ENCODE measurements at regions not wholly inside any gene's neighbourhood (a gene's known extent, or its start where the extent isn't known, plus 50 kb on each side); places are given as distances from the start of the nearest gene placed in this dataset.

DNA sequence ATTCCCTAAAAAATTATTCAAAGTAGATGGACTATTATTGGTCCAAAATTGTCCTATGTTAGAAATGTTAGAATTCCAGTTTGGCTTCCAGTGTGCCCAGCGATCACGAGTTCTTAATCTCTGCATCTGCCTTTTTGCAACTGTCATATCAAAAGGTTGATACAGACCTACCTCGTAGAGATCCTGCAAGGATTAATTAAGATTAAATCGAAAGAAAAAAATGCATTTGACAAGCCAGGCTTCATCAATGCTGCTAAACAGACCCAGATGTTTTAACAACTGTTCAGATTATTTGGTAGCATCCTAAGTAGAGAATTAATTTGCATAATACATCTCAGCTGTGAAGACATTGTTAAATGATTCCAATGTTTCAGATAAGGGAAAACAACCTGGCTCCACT, 336.5 kb downstream of the CRPPA start:
- no peak for DNase-seq

DNA sequence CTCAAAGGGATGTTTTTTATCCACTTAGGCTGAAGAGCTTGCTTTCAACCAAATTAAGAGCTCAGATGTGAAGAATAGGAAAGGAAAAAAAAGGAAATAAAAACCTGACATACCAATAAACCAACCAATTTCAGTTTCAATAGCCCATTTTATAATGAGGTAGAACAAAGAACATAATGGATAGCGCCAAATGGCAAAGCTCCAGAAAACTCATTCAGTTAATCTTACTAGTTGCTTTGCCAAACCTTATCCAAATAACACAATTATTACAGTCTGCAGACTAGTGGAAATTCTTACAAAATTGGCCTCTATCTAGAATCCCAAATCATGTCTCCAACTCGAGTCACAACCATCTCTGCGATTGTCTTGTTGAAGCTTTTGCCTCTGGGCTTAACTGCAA, 337.0 kb downstream of the CRPPA start:
- DNase-seq: no peak

DNA sequence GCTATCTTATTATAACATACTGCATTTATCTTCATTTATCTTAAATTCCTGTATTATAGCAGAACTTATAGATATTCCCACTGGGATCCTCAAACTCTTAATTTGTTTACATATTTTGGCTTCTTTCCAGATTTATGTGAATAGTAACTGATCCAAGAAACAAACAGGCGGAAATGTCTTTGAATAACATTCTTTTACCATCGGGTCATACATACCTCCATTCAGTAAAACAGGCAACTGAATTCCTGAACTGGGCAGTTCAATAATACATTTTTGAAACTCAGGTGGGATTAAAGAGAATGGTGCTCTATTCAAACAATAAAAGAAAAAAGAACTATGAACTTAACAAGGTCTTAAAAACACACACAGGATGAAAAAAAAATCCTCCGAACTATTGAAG, 337.4 kb downstream of the CRPPA start:
- DNase-seq: no peak

DNA sequence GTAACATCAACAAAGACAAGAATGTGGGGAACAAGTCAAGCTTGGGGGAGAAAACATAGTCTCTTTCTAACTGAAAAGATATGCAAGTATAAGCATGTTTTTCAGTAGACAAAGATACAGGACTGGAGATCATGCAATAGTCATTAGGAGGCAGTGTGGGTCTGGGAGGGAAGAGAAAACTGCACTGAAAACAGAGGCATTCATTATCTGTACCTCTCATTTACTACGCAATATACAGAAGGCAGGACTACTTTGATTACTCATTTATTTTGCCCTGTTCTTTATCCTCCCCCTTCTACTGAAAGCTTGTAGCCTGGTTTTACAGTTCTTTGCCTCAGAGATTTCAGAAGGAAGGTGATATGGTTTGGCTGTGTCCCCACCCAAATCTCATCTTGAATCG, 341.2 kb downstream of the CRPPA start:
- DNase-seq: no peak

DNA sequence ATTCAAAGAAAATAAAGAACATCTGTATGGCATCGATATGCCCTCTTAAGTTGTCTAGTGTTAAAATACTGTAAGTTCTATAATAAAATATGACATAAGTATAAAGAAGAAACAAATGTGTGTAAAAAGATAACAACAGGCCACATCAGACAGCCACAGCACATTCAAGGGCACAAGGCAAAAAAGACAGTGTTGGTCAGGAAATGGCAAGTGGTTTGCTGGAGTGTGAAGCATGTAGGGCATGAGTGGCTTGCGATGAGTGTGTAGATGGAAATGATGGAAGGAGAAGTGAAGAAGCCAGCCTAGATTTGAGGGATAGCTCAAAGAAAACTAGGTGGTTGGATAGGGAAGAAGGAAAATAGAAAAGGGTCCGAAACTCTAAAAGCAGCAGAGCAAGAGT, 341.6 kb downstream of the CRPPA start:
- no peak for DNase-seq

DNA sequence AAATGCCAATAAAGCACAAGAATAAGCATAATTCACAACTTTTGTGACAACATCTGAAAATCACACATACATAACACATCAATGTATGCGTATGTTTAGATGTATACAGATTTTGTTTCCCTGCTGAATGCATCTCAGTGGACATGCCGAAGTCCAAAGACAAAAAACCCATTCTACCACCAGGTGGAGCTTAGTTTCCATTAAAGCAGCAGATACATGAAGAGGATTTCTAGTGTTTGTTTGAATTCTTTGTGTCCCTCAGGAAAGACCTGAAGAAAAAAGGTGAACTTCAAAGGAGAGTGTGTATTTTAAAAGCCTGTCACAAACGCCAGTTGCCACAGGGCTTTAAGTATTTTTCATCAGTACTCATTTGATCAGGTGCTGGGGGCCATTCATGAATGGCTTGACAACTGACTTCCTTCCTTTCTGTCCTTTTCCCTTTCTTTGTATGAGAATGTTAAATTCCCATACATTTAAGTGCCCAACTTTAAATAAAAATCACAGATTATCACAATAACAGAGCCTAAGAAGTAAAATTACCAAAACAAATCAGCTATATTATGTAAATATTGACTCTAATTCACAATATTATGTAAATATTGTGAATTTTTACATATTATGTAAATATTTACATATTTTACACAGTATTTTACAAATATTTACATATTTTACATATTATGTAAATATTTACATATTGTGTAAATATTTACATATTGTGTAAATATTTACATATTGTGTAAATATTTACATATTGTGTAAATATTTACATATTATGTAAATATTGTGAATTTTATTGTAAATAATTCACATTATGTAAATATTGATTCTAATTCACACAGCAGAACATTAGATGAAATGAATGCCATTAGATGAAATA, 343.0 kb downstream of the CRPPA start:
- DNase-seq: no peak

DNA sequence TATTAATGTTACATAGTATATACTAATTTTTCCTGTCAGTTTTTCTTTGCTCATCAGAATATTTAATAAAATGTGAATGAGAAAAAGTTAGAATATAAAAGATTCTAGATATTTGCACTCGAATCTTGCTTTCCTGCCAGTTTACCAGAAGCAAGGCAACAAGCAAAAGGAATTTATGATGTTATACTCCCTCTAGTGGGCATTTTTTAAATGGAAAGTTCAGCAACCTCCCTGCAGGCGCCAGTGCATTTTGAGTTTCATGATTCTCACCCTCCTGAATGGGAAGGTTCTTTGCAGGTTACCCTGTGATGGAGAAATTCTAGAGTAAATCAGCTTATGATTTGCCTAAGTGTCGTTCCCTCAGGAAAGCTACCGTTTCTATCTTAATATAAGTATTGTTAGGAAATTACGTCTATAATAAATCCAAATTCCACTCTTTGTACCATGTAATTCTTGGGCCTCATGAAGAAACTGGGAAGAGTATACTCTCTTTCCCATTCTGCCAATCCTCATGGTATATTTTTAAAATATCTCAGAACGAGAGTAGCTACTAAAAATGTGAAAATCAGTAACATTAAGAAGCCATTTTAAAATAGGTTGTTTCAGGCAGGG, 350.0 kb downstream of the CRPPA start:
- DNase-seq: no peak

DNA sequence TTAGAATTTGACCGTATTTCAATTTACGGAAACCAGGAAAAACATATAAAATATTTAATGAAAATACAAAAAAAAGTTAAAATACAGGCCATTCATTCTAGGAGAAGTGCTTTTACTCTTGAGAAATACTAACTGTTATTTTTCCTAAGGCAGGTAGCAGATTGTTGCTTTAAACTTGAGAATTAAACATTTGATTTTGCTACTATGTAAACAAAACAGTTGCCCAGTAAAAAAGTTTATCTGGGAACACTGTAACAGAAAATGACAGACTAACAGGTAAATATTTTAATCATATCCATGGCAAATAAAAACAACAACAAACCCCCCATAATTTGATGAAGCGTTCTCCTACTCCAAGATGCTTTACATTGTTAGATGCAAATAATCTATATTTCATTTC, 350.5 kb downstream of the CRPPA start:
- no peak for DNase-seq

DNA sequence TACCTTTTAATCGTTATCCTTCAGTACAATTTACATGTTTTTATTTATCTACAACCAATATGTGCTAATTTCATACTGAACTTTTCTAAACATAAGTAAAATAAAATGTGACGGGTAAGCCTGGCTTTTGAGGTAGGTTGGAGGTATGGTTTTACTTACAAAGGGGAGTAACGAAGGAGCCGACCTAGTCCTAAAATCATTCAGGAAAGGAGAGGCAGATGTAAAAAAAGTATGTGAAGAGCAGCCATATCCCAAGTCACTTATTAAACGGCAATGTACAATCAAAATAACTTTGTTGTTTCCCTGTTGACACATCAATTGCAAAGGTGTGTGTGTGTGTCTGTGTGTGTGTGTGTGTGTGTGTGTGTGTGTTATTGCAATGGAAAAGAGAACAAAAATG, 351.3 kb downstream of the CRPPA start:
- no peak for DNase-seq

DNA sequence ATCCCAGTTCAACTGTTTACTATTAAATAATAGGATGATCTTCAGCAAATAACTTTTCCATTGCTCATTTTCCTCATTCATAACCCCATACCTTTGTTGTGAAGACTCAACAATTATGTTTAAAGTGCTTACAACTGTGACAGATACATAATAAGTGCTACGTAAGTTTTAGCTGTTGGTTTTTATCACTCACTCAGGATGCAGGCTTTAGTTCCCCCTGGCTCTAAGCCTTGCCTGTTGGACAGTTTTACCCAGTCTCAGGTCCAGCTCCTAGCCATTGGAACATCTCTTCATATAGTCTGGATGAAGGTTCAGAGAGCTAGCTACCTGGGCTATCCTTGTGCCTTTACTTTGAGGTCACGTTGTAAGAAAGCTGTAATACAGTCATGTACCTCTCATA, 353.2 kb downstream of the CRPPA start:
- no peak for DNase-seq

DNA sequence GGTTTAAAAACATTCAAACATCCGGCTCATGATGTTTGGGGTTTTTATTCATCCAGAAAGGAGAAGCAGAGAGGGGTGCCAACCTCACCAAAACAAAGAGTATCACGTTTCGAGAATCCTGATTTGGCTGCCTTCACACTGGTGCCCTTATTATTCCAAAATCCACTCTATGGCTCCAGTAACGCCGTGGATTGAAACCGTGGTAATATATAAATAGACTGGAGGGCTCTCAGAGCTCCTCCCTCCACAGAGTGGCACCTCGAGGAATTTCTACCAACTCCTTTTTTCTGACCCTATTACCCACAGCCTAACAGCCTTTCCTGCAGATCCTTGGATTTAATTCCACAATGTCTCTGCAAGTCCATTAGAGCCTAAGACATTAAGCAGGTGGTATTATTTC, 353.6 kb downstream of the CRPPA start:
- DNase-seq: no peak

DNA sequence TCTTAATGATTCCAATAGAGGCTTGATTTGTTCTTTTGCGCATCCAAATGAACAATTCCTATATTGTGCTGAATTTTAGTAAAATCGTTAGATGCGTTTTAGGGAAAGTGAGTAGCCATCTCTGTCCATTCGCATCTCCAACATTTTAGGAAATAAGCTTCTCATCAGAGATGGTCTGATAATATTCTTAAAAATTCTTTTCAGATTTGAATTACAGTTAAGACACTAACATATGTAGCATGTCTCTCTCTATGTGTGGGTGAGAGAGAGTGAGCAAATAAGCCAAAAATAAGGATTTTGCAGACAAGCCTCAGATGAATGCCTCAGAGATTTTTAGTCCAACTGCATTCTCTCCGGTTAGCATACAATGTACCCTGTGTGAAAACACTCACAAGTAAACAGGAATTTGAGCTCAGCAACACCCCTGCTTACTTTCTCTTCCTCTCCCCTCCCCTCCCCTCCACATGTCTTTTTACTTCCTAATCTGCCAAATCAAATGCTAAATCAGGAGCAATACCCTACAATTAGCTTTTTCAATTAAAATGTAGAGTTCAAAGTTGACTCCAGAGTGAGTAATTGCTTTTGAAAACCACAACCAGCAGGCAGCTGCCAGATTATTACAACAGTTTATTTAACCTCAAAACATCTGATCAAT, 354.4 kb downstream of the CRPPA start:
- DNase-seq: no peak

DNA sequence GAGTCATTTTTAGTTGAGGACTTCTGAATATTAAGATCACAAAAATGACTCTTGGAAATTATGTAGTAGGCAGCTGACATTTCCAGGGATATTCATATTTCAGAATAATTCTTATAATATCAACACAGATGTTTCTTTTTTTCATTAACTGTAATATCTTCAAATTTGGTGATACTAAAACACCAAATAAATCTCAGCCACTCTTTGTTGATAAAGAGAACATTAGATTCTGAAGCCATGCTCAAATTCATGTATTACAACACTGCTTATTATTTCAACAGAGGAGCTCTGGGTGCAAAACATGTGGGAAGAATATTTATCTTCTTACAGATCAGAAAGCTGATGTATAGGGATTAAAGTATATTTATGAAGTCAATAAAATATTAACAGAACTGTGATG, 355.4 kb downstream of the CRPPA start:
- no peak for DNase-seq

DNA sequence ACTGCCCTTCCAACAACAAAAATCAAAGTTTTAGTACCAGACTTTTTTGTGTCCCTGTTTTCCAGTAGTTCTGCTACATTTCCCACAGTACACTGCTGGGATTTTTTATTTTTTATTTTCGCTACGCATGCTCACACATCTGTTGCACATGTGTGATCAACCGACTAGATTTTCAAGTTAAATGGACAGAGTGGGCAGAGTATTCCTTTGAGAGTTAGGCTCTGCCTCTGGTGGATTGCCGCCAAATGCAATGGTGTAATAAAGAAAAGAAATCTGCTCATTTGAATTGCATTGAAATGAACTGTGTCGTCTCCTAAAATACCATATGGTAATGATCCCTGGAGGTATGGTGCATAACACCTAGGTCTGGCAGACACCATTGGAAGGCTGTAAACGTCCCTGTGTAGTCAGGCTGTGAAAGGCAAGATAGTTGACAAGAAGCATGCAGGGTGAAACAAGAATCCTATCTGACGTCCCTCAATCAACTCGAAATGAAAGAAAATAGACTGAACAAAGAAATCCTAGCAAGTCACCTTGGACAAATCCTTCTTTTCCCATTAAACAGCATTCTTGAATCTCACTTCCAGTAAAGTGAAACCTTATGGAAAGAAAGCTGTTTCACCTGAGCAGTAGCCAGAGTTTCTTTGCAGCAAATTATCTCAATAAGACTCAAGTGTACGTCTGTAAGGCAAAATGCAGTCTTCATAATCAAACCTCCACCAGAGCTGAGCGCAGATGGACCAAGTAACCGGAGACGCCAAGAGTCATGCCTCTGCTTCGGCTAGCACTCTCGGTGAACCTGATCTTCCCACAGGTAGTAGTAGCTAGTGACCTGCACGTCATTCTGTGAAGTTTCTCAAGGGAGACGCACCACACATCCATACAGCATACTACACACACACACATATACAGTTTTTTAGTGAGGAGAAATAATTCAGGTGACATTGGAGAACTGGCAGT, 357.3 kb downstream of the CRPPA start:
- DNase-seq: no peak

DNA sequence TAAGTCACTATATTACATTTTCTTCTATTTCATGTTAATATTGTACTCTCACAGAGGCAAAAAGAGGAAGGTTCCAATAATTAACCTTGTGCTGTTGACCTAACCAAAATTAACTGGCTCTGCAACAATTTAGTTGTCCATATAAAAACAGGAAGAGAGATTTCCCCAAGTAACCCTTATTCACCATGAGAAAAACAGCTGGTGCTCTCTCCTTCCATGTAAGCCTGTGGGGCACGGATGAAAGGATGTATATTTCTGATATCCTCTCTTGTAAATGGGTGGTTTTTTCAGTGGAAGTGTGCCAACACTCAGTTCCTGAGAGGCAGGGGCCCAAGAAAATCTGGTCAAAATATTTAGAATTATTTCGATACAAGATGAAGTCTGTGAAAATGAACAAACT, 358.1 kb downstream of the CRPPA start:
- no peak for DNase-seq

DNA sequence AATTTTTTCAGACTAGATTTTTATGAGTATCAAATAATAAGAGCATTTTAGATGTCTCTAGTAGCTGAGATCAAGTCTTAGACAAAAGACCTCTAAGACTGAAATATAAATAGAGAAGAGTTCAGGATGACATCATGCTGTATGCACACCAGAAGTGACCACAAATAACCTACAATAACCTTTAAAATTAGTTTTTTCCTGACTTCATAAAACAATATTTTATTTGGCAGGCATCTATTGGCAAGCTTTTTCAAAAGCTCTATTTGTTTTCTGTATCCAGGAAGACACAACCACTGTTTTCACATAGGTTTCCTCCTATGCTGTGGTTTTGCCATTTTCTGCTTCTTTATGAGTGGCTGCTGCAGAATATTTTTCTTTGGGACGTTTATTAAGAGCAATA, 359.1 kb downstream of the CRPPA start:
- DNase-seq: no peak

DNA sequence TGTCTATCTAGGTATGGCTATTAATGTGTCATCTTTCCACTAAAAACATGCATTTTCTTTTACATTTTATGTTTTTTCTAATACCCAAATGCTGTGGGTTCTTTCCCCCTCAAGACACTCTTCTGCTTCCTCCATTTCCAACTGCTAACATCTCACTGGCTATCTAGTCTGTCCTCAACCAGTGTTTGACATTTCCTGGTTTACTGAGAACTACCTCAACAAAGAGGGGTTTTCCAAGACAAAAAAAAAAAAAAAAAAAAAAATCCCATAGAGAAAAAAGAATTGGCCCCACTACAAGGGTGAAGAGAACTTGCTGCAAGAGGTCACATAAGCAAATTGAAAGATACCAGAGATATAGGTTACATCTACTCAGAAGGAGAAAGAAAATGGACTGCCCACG, 359.7 kb downstream of the CRPPA start:
- DNase-seq: no peak

DNA sequence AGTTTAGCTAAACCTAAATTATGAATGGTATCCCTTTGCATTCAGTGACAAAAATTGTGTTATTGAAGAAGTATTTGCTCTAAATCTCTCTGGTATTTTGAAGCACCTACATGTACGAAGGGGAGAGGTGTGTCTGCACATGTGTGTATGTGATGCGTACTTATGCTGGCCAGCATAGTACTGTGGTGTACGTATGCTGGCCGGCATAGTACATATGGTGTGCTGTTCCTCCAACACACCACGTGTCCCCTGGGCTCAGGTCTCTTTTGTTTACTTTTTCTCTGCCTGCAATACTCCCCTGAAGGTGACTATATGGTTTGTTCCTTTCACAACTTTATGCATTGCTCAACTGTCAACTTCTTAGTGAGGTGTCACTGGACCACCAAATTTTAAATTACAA, 360.3 kb downstream of the CRPPA start:
- no peak for DNase-seq

DNA sequence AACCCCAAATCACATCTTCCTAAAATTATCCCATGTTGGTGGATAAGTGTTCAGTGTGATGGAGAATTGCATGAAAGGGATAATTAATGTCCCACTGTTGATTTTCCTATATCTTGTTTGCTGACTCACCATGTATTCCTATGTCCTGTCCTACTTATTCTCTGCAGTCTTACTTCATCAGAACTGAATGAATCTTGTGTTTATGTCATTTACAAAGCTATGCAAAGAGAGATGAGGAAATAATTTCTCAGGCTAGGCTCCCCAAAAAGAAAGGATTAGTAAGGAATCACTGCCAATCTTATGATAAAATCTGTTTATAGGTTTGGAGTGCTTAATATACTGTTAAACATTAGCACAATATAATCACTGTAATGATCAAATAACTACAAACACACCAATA, 360.8 kb downstream of the CRPPA start:
- DNase-seq: no peak

DNA sequence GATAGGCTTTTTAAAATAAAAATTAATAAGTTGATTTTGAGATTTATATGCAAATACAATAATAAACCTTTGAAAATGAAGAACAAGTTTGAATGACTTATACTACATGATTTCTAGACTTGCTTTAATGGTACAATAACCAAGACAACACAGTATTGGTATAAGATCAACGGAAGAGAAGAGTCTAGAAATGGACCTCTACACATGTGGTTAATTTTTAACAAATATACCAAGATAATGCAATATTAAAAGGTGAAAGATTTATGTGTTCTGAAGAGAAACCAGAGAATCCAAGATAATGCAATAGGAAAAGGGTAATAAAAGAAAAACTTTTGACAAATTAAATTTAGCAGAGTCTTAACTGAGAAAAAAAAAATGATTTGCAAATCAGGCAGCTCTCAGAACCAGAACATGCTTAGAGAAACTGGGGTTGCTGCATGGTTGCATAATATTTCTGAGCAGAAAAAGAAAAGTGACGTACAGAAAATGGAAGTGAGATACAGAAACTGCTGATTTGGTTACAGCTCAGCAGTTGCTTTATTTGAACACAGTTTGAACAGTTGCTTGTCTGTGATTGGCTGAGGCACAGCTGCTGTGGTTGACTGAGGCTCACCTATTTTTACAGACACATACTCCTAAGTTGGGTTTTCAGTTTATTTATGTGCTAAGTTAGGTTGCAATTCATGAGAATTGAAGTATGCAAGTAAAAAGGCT, 365.9 kb downstream of the CRPPA start:
- DNase-seq: no peak

DNA sequence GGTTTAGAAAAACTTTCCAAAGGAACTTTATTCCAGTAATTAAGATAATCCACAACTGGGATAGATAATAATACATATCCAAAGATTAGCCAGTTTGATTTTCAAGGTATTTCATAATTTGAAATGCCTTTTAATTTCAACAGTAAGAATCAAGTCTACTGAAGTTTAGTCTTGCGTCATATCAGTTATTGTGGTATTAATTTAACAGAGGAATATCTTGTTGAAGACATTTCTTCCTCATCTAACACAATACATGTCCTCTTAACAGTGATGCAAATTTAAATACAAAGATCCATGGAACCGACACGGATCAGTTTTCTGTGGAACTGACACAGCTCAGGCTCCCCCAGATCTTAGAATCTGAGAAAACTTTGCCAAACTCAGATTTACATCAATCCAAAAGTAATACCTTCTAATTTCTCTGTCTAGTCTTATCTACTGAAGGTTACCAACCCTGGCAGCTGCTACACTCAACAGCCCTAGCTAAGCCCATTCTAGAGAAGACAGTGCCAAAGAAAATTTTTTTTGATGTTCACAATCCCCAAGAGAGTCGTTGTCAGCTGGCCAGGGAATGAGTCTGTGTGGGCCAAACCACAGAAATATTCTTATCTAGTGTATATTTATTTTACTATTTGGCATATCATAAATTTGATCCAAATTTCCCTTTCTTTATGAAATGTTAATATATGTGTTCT, 365.2 kb upstream of the MEOX2 start:
- no peak for DNase-seq

DNA sequence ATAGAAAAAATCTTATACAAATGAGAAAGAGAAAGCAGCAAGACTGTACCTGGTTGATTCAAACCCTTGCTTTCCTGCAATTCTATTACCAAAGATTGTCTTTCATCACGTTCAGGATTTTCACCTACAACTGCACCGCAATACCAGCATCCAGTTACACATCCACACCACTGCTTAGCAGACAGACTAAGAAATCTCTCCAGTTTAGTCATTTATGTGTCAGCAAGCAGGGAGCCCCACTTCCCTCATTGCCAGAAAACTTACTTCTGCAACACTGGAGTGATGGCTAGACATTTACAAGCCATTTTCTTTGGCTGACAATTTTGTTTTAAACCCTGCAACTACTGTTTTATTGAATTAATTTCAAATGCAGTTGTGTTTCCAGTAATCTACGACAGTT, 359.6 kb upstream of the MEOX2 start:
- no peak for DNase-seq

All from stimulated activated naive CD4-positive, alpha-beta T cell treated with Interleukin-2 at 50 U/mL for 16 hours (primary cell).